GM23338 (cell line): ENCODE measurements at regions not wholly inside any gene's neighbourhood (a gene's known extent, or its start where the extent isn't known, plus 50 kb on each side); places are given as distances from the start of the nearest gene placed in this dataset.
A peak's percentile ranks its signal among the peaks of the same experiment; 100 is the strongest.

ENCODE experiments used
- ATAC-seq: fragments of 200-7000 bp; cut with Tn5 transposase; 3 replicates; pipeline ENCODE4 v1.9.1; 2020
- DNase-seq: peaks from one replicate; pipeline ENCODE4 v3.0.0-alpha.2; 2015; ENCODE audit warnings: low spot score
- H2AFZ ChIP-seq: fragments of 200-600 bp; sonication (generic); 2 replicates; pipeline ENCODE4 v1.8.0; 2016; ENCODE audit warnings: antibody characterized with exemption, mild to moderate bottlenecking, moderate library complexity
- H3F3A ChIP-seq: fragments of 200-600 bp; sonication (generic); replicated peaks from 2 replicates; pipeline ENCODE4 v1.8.0; 2017; ENCODE audit warnings: antibody characterized with exemption, mixed run types, low read depth
- H3K27ac ChIP-seq: fragments of 200-600 bp; sonication (generic); 2 replicates; pipeline ENCODE4 v1.6.1; 2016; ENCODE audit warnings: low read depth
- H3K27me3 ChIP-seq: fragments of 200-600 bp; sonication (generic); 2 replicates; pipeline ENCODE4 v1.8.0; 2016; ENCODE audit warnings: mild to moderate bottlenecking, mixed run types, moderate library complexity; ENCODE audit not compliant: insufficient read depth
- H3K36me3 ChIP-seq: fragments of 200-600 bp; sonication (generic); 2 replicates; pipeline ENCODE4 v1.8.0; 2016; ENCODE audit warnings: mild to moderate bottlenecking; ENCODE audit not compliant: insufficient read depth
- H3K4me1 ChIP-seq: fragments of 200-600 bp; sonication (generic); 2 replicates; pipeline ENCODE4 v1.8.0; 2016; ENCODE audit warnings: mild to moderate bottlenecking, moderate library complexity; ENCODE audit not compliant: insufficient read depth
- H3K4me2 ChIP-seq: fragments of 200-600 bp; sonication (generic); 2 replicates; pipeline ENCODE4 v1.7.1; 2017; ENCODE audit warnings: mixed run types
- H3K4me3 ChIP-seq: fragments of 200-600 bp; sonication (generic); 2 replicates; pipeline ENCODE4 v1.6.1; 2016; ENCODE audit warnings: mixed run types
- H3K79me2 ChIP-seq: fragments of 200-600 bp; sonication (generic); replicated peaks from 2 replicates; pipeline ENCODE4 v1.8.0; 2017; ENCODE audit warnings: mild to moderate bottlenecking; ENCODE audit not compliant: insufficient read depth
- H3K9me2 ChIP-seq: fragments of 200-600 bp; sonication (generic); 2 replicates; pipeline ENCODE4 v1.8.0; 2017; ENCODE audit not compliant: insufficient read depth
- H4K20me1 ChIP-seq: fragments of 200-600 bp; sonication (generic); replicated peaks from 2 replicates; pipeline ENCODE4 v1.8.0; 2017; ENCODE audit warnings: mild to moderate bottlenecking; ENCODE audit not compliant: insufficient read depth
- H3K27ac Mint-ChIP-seq: 2 replicates; pipeline ENCODE4 v1.8.0; 2020; ENCODE audit warnings: inconsistent platforms, mild to moderate bottlenecking, moderate library complexity, mixed read lengths
- H3K27me3 Mint-ChIP-seq: 3 replicates; pipeline ENCODE4 v1.8.0; 2022; ENCODE audit warnings: low read depth, mild to moderate bottlenecking, moderate library complexity, mixed read lengths, inconsistent platforms; ENCODE audit not compliant: insufficient read depth, poor library complexity
- H3K36me3 Mint-ChIP-seq: 3 replicates; pipeline ENCODE4 v1.8.0; 2021; ENCODE audit warnings: low read depth, mild to moderate bottlenecking, inconsistent platforms, moderate library complexity, mixed read lengths
- H3K4me1 Mint-ChIP-seq: 3 replicates; pipeline ENCODE4 v1.8.0; 2020; ENCODE audit warnings: mild to moderate bottlenecking, inconsistent platforms, mixed read lengths
- H3K4me3 Mint-ChIP-seq: 3 replicates; pipeline ENCODE4 v1.8.0; 2021; ENCODE audit warnings: moderate library complexity, mild to moderate bottlenecking, inconsistent platforms, mixed read lengths
- H3K9me3 Mint-ChIP-seq: 3 replicates; pipeline ENCODE4 v1.8.0; 2020; ENCODE audit warnings: moderate library complexity, mild to moderate bottlenecking, inconsistent platforms, mixed read lengths
- CREB1 ChIP-seq: fragments of 250-450 bp; sonication (Bioruptor Pico); IDR thresholded peaks from 2 replicates; pipeline ENCODE4 v1.5.0; 2020; ENCODE audit warnings: low read depth, mild to moderate bottlenecking, moderate library complexity
- EZH2 ChIP-seq: fragments of 200-600 bp; sonication (generic); IDR thresholded peaks from one replicate; pipeline ENCODE4 v1.8.0; 2017; ENCODE audit warnings: antibody characterized with exemption, mild to moderate bottlenecking, low read depth; ENCODE audit not compliant: unreplicated experiment
- EZH2phosphoT487 ChIP-seq: fragments of 200-600 bp; sonication (generic); IDR thresholded peaks from one replicate; pipeline ENCODE4 v1.8.1; 2018; ENCODE audit warnings: antibody characterized with exemption; ENCODE audit not compliant: unreplicated experiment
- JUNB ChIP-seq: IDR thresholded peaks from one replicate; pipeline ENCODE4 v1.6.1; 2016; ENCODE audit warnings: antibody characterized with exemption; ENCODE audit not compliant: unreplicated experiment
- NANOG ChIP-seq: IDR thresholded peaks from 2 replicates; pipeline ENCODE4 v1.6.1; 2016; ENCODE audit warnings: antibody characterized with exemption, borderline replicate concordance
- POLR2AphosphoS5 ChIP-seq: IDR thresholded peaks from 2 replicates; pipeline ENCODE4 v1.6.1; 2016; ENCODE audit warnings: antibody characterized with exemption, low read depth
- STAT1 ChIP-seq: IDR thresholded peaks from one replicate; pipeline ENCODE4 v1.6.1; 2016; ENCODE audit warnings: antibody characterized with exemption; ENCODE audit not compliant: unreplicated experiment
- ZNF114 ChIP-seq: fragments of 250-450 bp; sonication (Bioruptor Pico); IDR thresholded peaks from 2 replicates; pipeline ENCODE4 v1.5.0; 2020; ENCODE audit warnings: mild to moderate bottlenecking, moderate library complexity
- ZNF331 ChIP-seq: fragments of 250-450 bp; sonication (Bioruptor Pico); IDR thresholded peaks from 2 replicates; pipeline ENCODE4 v1.5.0; 2020; ENCODE audit warnings: low read depth, mild to moderate bottlenecking, moderate library complexity
- TF ChIP-seq, protein P1 (sequence below), 2 experiments: fragments of 200-600 bp in 1 of 2; sonication (generic) in 1 of 2; conservative IDR thresholded peaks; 2 replicates each; pipeline versions ENCODE4 v1.5.1 to v1.6.1; 2016 to 2017; ENCODE audit warnings: antibody characterized with exemption in 2 of 2, low read depth in 2 of 2, mild to moderate bottlenecking in 2 of 2, moderate library complexity in 1 of 2
- TF ChIP-seq, protein P2 (sequence below): fragments of 250-450 bp; sonication (Bioruptor Pico); IDR thresholded peaks from 2 replicates; pipeline ENCODE4 v1.5.0; 2020; ENCODE audit warnings: mild to moderate bottlenecking, moderate library complexity
- TF ChIP-seq, protein P3 (sequence below): IDR thresholded peaks from one replicate; pipeline ENCODE4 v1.6.1; 2018; ENCODE audit warnings: antibody characterized with exemption; ENCODE audit not compliant: unreplicated experiment
- TF ChIP-seq, protein P4 (sequence below): IDR thresholded peaks from 2 replicates; pipeline ENCODE4 v1.6.1; 2016; ENCODE audit warnings: antibody characterized with exemption

DNA sequence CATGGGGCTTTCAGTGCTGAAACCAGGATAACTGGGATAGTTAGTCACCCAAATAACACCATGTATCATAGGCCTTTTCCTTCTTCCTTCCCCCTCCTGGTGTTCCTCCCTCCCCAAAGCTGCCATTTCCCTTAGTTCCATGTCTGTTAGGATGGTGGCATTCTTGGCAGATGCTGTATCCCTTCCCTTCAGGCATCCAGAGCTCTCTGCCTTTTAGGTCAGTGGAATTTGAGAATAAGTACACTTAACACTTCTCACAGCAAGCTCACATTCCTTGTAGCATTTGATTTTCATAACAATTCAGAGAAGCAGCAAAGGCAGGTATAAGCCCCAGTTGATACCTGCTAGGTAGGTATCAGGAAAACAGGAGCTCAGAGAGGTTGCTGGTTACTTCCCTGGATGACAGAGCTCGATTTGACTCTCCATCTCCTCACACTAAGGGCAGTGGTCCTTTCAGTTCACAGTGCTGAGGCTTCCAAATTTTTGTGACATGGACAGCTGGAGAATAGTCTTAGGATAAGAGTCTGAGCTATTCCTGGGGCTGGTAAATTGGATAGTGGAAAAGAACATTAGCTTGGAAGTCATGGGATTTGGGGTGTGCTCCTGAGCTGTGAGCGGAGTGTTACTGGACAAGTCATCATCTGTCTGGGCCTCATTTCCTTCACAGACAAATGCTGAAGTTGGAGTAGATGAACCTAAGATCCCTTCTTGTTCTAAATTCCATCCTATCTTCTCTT is 108.7 kb upstream of the RHOBTB1 start:
- TF ChIP-seq, protein P1, sequence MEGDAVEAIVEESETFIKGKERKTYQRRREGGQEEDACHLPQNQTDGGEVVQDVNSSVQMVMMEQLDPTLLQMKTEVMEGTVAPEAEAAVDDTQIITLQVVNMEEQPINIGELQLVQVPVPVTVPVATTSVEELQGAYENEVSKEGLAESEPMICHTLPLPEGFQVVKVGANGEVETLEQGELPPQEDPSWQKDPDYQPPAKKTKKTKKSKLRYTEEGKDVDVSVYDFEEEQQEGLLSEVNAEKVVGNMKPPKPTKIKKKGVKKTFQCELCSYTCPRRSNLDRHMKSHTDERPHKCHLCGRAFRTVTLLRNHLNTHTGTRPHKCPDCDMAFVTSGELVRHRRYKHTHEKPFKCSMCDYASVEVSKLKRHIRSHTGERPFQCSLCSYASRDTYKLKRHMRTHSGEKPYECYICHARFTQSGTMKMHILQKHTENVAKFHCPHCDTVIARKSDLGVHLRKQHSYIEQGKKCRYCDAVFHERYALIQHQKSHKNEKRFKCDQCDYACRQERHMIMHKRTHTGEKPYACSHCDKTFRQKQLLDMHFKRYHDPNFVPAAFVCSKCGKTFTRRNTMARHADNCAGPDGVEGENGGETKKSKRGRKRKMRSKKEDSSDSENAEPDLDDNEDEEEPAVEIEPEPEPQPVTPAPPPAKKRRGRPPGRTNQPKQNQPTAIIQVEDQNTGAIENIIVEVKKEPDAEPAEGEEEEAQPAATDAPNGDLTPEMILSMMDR (conservative IDR thresholded peaks at IDR 0.05; ENCODE audit: low read depth in 2 of 2): no peak
- TF ChIP-seq ZNF114 (CRISPR knock-in tag): no peak
- TF ChIP-seq CREB1 (CRISPR knock-in tag): no peak
- TF ChIP-seq, protein P2, sequence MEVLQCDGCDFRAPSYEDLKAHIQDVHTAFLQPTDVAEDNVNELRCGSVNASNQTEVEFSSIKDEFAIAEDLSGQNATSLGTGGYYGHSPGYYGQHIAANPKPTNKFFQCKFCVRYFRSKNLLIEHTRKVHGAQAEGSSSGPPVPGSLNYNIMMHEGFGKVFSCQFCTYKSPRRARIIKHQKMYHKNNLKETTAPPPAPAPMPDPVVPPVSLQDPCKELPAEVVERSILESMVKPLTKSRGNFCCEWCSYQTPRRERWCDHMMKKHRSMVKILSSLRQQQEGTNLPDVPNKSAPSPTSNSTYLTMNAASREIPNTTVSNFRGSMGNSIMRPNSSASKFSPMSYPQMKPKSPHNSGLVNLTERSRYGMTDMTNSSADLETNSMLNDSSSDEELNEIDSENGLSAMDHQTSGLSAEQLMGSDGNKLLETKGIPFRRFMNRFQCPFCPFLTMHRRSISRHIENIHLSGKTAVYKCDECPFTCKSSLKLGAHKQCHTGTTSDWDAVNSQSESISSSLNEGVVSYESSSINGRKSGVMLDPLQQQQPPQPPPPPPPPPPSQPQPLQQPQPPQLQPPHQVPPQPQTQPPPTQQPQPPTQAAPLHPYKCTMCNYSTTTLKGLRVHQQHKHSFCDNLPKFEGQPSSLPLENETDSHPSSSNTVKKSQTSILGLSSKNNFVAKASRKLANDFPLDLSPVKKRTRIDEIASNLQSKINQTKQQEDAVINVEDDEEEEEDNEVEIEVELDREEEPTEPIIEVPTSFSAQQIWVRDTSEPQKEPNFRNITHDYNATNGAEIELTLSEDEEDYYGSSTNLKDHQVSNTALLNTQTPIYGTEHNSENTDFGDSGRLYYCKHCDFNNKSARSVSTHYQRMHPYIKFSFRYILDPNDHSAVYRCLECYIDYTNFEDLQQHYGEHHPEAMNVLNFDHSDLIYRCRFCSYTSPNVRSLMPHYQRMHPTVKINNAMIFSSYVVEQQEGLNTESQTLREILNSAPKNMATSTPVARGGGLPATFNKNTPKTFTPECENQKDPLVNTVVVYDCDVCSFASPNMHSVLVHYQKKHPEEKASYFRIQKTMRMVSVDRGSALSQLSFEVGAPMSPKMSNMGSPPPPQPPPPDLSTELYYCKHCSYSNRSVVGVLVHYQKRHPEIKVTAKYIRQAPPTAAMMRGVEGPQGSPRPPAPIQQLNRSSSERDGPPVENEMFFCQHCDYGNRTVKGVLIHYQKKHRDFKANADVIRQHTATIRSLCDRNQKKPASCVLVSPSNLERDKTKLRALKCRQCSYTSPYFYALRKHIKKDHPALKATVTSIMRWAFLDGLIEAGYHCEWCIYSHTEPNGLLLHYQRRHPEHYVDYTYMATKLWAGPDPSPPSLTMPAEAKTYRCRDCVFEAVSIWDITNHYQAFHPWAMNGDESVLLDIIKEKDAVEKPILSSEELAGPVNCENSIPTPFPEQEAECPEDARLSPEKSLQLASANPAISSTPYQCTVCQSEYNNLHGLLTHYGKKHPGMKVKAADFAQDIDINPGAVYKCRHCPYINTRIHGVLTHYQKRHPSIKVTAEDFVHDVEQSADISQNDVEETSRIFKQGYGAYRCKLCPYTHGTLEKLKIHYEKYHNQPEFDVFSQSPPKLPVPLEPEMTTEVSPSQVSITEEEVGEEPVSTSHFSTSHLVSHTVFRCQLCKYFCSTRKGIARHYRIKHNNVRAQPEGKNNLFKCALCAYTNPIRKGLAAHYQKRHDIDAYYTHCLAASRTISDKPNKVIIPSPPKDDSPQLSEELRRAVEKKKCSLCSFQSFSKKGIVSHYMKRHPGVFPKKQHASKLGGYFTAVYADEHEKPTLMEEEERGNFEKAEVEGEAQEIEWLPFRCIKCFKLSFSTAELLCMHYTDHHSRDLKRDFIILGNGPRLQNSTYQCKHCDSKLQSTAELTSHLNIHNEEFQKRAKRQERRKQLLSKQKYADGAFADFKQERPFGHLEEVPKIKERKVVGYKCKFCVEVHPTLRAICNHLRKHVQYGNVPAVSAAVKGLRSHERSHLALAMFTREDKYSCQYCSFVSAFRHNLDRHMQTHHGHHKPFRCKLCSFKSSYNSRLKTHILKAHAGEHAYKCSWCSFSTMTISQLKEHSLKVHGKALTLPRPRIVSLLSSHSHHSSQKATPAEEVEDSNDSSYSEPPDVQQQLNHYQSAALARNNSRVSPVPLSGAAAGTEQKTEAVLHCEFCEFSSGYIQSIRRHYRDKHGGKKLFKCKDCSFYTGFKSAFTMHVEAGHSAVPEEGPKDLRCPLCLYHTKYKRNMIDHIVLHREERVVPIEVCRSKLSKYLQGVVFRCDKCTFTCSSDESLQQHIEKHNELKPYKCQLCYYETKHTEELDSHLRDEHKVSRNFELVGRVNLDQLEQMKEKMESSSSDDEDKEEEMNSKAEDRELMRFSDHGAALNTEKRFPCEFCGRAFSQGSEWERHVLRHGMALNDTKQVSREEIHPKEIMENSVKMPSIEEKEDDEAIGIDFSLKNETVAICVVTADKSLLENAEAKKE (CRISPR knock-in tag): no peak
- TF ChIP-seq, protein P3, sequence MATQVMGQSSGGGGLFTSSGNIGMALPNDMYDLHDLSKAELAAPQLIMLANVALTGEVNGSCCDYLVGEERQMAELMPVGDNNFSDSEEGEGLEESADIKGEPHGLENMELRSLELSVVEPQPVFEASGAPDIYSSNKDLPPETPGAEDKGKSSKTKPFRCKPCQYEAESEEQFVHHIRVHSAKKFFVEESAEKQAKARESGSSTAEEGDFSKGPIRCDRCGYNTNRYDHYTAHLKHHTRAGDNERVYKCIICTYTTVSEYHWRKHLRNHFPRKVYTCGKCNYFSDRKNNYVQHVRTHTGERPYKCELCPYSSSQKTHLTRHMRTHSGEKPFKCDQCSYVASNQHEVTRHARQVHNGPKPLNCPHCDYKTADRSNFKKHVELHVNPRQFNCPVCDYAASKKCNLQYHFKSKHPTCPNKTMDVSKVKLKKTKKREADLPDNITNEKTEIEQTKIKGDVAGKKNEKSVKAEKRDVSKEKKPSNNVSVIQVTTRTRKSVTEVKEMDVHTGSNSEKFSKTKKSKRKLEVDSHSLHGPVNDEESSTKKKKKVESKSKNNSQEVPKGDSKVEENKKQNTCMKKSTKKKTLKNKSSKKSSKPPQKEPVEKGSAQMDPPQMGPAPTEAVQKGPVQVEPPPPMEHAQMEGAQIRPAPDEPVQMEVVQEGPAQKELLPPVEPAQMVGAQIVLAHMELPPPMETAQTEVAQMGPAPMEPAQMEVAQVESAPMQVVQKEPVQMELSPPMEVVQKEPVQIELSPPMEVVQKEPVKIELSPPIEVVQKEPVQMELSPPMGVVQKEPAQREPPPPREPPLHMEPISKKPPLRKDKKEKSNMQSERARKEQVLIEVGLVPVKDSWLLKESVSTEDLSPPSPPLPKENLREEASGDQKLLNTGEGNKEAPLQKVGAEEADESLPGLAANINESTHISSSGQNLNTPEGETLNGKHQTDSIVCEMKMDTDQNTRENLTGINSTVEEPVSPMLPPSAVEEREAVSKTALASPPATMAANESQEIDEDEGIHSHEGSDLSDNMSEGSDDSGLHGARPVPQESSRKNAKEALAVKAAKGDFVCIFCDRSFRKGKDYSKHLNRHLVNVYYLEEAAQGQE: no peak
- TF ChIP-seq, protein P4, sequence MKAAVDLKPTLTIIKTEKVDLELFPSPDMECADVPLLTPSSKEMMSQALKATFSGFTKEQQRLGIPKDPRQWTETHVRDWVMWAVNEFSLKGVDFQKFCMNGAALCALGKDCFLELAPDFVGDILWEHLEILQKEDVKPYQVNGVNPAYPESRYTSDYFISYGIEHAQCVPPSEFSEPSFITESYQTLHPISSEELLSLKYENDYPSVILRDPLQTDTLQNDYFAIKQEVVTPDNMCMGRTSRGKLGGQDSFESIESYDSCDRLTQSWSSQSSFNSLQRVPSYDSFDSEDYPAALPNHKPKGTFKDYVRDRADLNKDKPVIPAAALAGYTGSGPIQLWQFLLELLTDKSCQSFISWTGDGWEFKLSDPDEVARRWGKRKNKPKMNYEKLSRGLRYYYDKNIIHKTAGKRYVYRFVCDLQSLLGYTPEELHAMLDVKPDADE: no peak
- no peak for TF ChIP-seq ZNF331 (CRISPR knock-in tag)
- TF ChIP-seq EZH2phosphoT487: no peak
- TF ChIP-seq STAT1: no peak
- TF ChIP-seq NANOG: no peak
- no peak for TF ChIP-seq JUNB
- TF ChIP-seq POLR2AphosphoS5: no peak
- no peak for TF ChIP-seq EZH2

More for the DNA sequence above, 108.7 kb upstream of the RHOBTB1 start:
- H3K9me2 ChIP-seq: peaks cover 14% of the 10 kb centered on the region
- Mint-ChIP-seq H3K4me3 (no peak overlapping the region), H3K9me3 (no peaks in the 10 kb centered on the region), H3K27me3 (no peaks in the 10 kb centered on the region), H3K36me3 (no peaks in the 10 kb centered on the region), H3K4me1 (peaks cover 12% of the 10 kb centered on the region; the same call in 2 of the 3 replicates), H3K27ac (no peak overlapping the region)
- no peaks in the 10 kb centered on the region for H3K36me3 ChIP-seq
- no peaks in the 10 kb centered on the region for H3K79me2 ChIP-seq
- peak; percentile 82 for ATAC-seq
- H2AFZ ChIP-seq: no peak overlapping the region
- H3K4me3 ChIP-seq: no peak overlapping the region
- no peaks in the 10 kb centered on the region for H3F3A ChIP-seq
- H4K20me1 ChIP-seq: no peaks in the 10 kb centered on the region
- peak; percentile 60 for DNase-seq
- H3K27ac ChIP-seq: no peak overlapping the region
- H3K4me1 ChIP-seq: 0 out of 2 replicates have a peak, but pooled peaks cover 5% of the 10 kb centered on the region
- H3K27me3 ChIP-seq: no peaks in the 10 kb centered on the region
- no peak overlapping the region for H3K4me2 ChIP-seq
